H1 (cell line): ENCODE measurements at regions not wholly inside any gene's neighbourhood (a gene's known extent, or its start where the extent isn't known, plus 50 kb on each side); places are given as distances from the start of the nearest gene placed in this dataset.

Source experiments
- CTCF ChIA-PET: fragments of 300-600 bp; sonication (Branson Sonifier 250); formaldehyde crosslinking; loops from one replicate; lab custom pipeline; 2021; ENCODE audit not compliant: partially characterized antibody; lab: Charles Lee
- POLR2A ChIA-PET: fragments of 300-600 bp; sonication (Branson Sonifier 250); formaldehyde crosslinking; loops from one replicate; lab custom pipeline; 2021; ENCODE audit warnings: inconsistent platforms; ENCODE audit not compliant: partially characterized antibody; lab: Charles Lee
- DNase-seq, 2 experiments: peaks; one replicate each; pipeline versions ENCODE4 v3.0.0 to v3.0.0-alpha.2; 2010 to 2022; ENCODE audit warnings: low spot score in 2 of 2, low read depth in 1 of 2, mixed read lengths in 1 of 2
- FAIRE-seq: peaks from 2 replicates; lab custom pipeline; 2011; peaks lifted over from hg19 to GRCh38; lab: Jason Lieb, UNC
- H2AFZ ChIP-seq: 2 replicates; pipeline ENCODE4 v1.8.1; 2012; ENCODE audit warnings: low read length, inconsistent platforms
- H2AK5ac ChIP-seq: 2 replicates; pipeline ENCODE4 v1.6.1; 2013; ENCODE audit warnings: low read depth, low read length
- H2BK120ac ChIP-seq: replicated peaks from 2 replicates; pipeline ENCODE3; 2013; ENCODE audit warnings: low read depth, low read length, inconsistent platforms
- H2BK12ac ChIP-seq: 2 replicates; pipeline ENCODE4 v1.6.1; 2013; ENCODE audit warnings: low read depth, low read length
- H2BK15ac ChIP-seq: 2 replicates; pipeline ENCODE4 v1.6.1; 2013; ENCODE audit warnings: low read length
- H2BK20ac ChIP-seq: 2 replicates; pipeline ENCODE4 v1.6.1; 2013; ENCODE audit warnings: low read length
- H2BK5ac ChIP-seq: 2 replicates; pipeline ENCODE4 v1.6.1; 2013; ENCODE audit warnings: low read depth, low read length
- H3K14ac ChIP-seq: 2 replicates; pipeline ENCODE4 v1.6.1; 2013; ENCODE audit warnings: inconsistent platforms; ENCODE audit not compliant: insufficient read length
- H3K18ac ChIP-seq: 2 replicates; pipeline ENCODE4 v1.6.1; 2013; ENCODE audit warnings: low read length; ENCODE audit errors: extremely low read depth
- H3K23ac ChIP-seq: 2 replicates; pipeline ENCODE4 v1.6.1; 2013; ENCODE audit warnings: inconsistent platforms; ENCODE audit not compliant: insufficient read length
- H3K23me2 ChIP-seq: 2 replicates; pipeline ENCODE4 v1.6.1; 2013; ENCODE audit warnings: low read depth, low read length
- H3K27ac ChIP-seq: 2 replicates; pipeline ENCODE4 v1.6.1; 2011; ENCODE audit warnings: low read depth, low read length, inconsistent platforms
- H3K27me3 ChIP-seq, 4 experiments: replicated peaks in 1 of 4; 1 replicate in 1 of 4; 2 replicates in 3 of 4; pipeline versions ENCODE4 v1.6.1 to v1.8.1; 2011 to 2013; ENCODE audit warnings: low read length in 3 of 4, mild to moderate bottlenecking in 3 of 4, inconsistent platforms in 2 of 4, mixed read lengths in 2 of 4, moderate library complexity in 1 of 4; ENCODE audit not compliant: control insufficient read depth in 3 of 4, insufficient read depth in 3 of 4; ENCODE audit errors: extremely low read depth in 1 of 4
- H3K36me3 ChIP-seq, 4 experiments: 2 replicates each; pipeline versions ENCODE4 v1.6.1 to v1.8.1; 2011 to 2013; ENCODE audit warnings: mild to moderate bottlenecking in 4 of 4, low read length in 3 of 4, moderate library complexity in 2 of 4, control low read depth in 1 of 4, inconsistent platforms in 1 of 4; ENCODE audit not compliant: insufficient read depth in 4 of 4, control insufficient read depth in 2 of 4
- H3K4ac ChIP-seq: replicated peaks from 2 replicates; pipeline ENCODE3; 2013; ENCODE audit warnings: low read length, low read depth, mixed read lengths, inconsistent platforms; ENCODE audit not compliant: insufficient read length
- H3K4me1 ChIP-seq, 4 experiments: replicated peaks in 1 of 4; 1 replicate in 1 of 4; 2 replicates in 3 of 4; pipeline versions ENCODE4 v1.6.1 to v1.8.1; 2011 to 2013; ENCODE audit warnings: low read length in 3 of 4, inconsistent platforms in 2 of 4, mixed read lengths in 1 of 4; ENCODE audit not compliant: insufficient read depth in 4 of 4, control insufficient read depth in 3 of 4
- H3K4me2 ChIP-seq, 2 experiments: 2 replicates each; pipeline versions ENCODE4 v1.6.1 to v1.8.1; 2011 to 2013; ENCODE audit warnings: low read depth in 2 of 2, low read length in 2 of 2, control low read depth in 1 of 2, inconsistent platforms in 1 of 2, mild to moderate bottlenecking in 1 of 2; ENCODE audit not compliant: insufficient read depth in 1 of 2
- H3K4me3 ChIP-seq, 4 experiments: fragments of 200-600, 300-600 bp in 1 of 4; sonication (generic), shearing (Covaris generic), sonication (Bioruptor Twin) in 1 of 4; 2 replicates each; pipeline versions ENCODE4 v1.5.1 to v1.8.1; 2011 to 2016; ENCODE audit warnings: low read length in 4 of 4, low read depth in 3 of 4, control low read depth in 2 of 4, inconsistent platforms in 2 of 4, mild to moderate bottlenecking in 2 of 4, mixed read lengths in 1 of 4, moderate library complexity in 1 of 4; ENCODE audit not compliant: insufficient read depth in 2 of 4; ENCODE audit errors: extremely low read depth in 1 of 4
- H3K56ac ChIP-seq: replicated peaks from 2 replicates; pipeline ENCODE3; 2013; ENCODE audit warnings: low read depth, mild to moderate bottlenecking, mixed read lengths, low read length, inconsistent platforms; ENCODE audit not compliant: insufficient read length
- H3K79me1 ChIP-seq: 2 replicates; pipeline ENCODE4 v1.6.1; 2013; ENCODE audit warnings: low read depth, low read length, control low read depth
- H3K79me2 ChIP-seq, 2 experiments: 2 replicates each; pipeline versions ENCODE4 v1.6.1 to v1.8.1; 2012 to 2013; ENCODE audit warnings: low read length in 2 of 2, mild to moderate bottlenecking in 2 of 2, inconsistent platforms in 1 of 2; ENCODE audit not compliant: insufficient read depth in 2 of 2, control insufficient read depth in 1 of 2
- H3K9ac ChIP-seq, 4 experiments: replicated peaks in 1 of 4; 1 replicate in 1 of 4; 2 replicates in 3 of 4; pipeline versions ENCODE4 v1.6.1 to v1.8.1; 2011 to 2013; ENCODE audit warnings: low read depth in 3 of 4, low read length in 3 of 4, control low read depth in 2 of 4, mild to moderate bottlenecking in 2 of 4, moderate library complexity in 2 of 4, inconsistent platforms in 1 of 4; ENCODE audit errors: extremely low read depth in 1 of 4
- H3K9me3 ChIP-seq, 2 experiments: 2 replicates each; pipeline versions ENCODE4 v1.6.1 to v1.8.1; 2012 to 2013; ENCODE audit warnings: mild to moderate bottlenecking in 2 of 2, moderate library complexity in 2 of 2, control low read depth in 1 of 2, inconsistent platforms in 1 of 2, low read depth in 1 of 2, low read length in 1 of 2, mixed read lengths in 1 of 2; ENCODE audit not compliant: insufficient read depth in 2 of 2
- H4K20me1 ChIP-seq, 2 experiments: replicated peaks in 1 of 2; 2 replicates each; pipeline versions ENCODE3 to v1.8.1; 2011 to 2013; ENCODE audit warnings: inconsistent platforms in 2 of 2, low read length in 2 of 2, mild to moderate bottlenecking in 1 of 2; ENCODE audit not compliant: insufficient read depth in 2 of 2, control insufficient read depth in 1 of 2
- H4K5ac ChIP-seq: 2 replicates; pipeline ENCODE4 v1.6.1; 2013; ENCODE audit warnings: low read length, low read depth, mixed read lengths, inconsistent platforms; ENCODE audit not compliant: insufficient read length
- H4K8ac ChIP-seq: 2 replicates; pipeline ENCODE4 v1.8.0; 2013; ENCODE audit warnings: mild to moderate bottlenecking, moderate library complexity, low read length, inconsistent platforms; ENCODE audit not compliant: insufficient read depth; ENCODE audit errors: extremely low read depth
- H4K91ac ChIP-seq: replicated peaks from 2 replicates; pipeline ENCODE3; 2013; ENCODE audit warnings: low read length, mixed read lengths, inconsistent platforms; ENCODE audit not compliant: insufficient read length
- ASH2L ChIP-seq: fragments of 200-600, 300-600 bp; sonication (generic); IDR thresholded peaks from one replicate; pipeline ENCODE4 v1.7.1; 2017; ENCODE audit warnings: low read length
- CTCF ChIP-seq, 3 experiments: IDR thresholded peaks; 1 replicate in 2 of 3; 2 replicates in 1 of 3; pipeline versions ENCODE4 v1.5.1 to v1.6.1; 2011; ENCODE audit warnings: low read length in 3 of 3, mild to moderate bottlenecking in 3 of 3, inconsistent platforms in 2 of 3, low read depth in 1 of 3, moderate library complexity in 1 of 3; ENCODE audit not compliant: insufficient read depth in 1 of 3; ENCODE audit errors: control extremely low read depth in 1 of 3
- RAD21 ChIP-seq, 2 experiments: IDR thresholded peaks in 1 of 2; conservative IDR thresholded peaks in 1 of 2; 2 replicates each; pipeline ENCODE4 v1.6.1; 2011; ENCODE audit warnings: low read depth in 2 of 2, low read length in 2 of 2, improper control_type of control experiment in 1 of 2, inconsistent platforms in 1 of 2, mild to moderate bottlenecking in 1 of 2, moderate library complexity in 1 of 2
- WGBS, 2 experiments: shearing (Covaris generic) in 1 of 2; methylation state at CpG; one replicate each; pipeline versions ENCODE4 v1.1.6 to v1.1.7; 2013 to 2015; ENCODE audit warnings: low lambda C conversion rate in 2 of 2, mixed read lengths in 2 of 2, inconsistent platforms in 1 of 2, low coverage in 1 of 2, missing lambda C conversion rate in 1 of 2; ENCODE audit not compliant: insufficient replicate concordance in 2 of 2, insufficient coverage in 1 of 2, insufficient read length in 1 of 2; ENCODE audit errors: extremely low coverage in 1 of 2, missing lambda C conversion rate in 1 of 2; 5-methylcytosine and 5-hydroxymethylcytosine counted together

GRCh38 chr7:113289140-113289740 lies 170.9 kb upstream of the SMIM30 start:
- Histone ChIP-seq H3K4ac (no peak overlapping the region), H4K5ac (no peak overlapping the region), H4K91ac (no peak overlapping the region), H2AK5ac (no peak overlapping the region), H3K27ac (no peak overlapping the region), H2AFZ (no peak overlapping the region), H3K56ac (no peak overlapping the region), H2BK15ac (no peak overlapping the region), H2BK5ac (no peak overlapping the region), H3K4me1 (no peaks in the 10 kb centered on the region), H3K9ac (no peak overlapping the region), H3K79me2 (no peaks in the 10 kb centered on the region), H3K23me2 (no peaks in the 10 kb centered on the region), H3K4me3 (no peak overlapping the region), H3K14ac (no peak overlapping the region), H3K4me2 (no peak overlapping the region), H2BK20ac (no peak overlapping the region), H3K23ac (no peak overlapping the region), H3K9me3 (no peaks in the 10 kb centered on the region), H3K36me3 (no peaks in the 10 kb centered on the region), H3K18ac (no peak overlapping the region), H2BK12ac (no peak overlapping the region), H4K20me1 (no peaks in the 10 kb centered on the region), H4K8ac (no peak overlapping the region), H3K79me1 (no peaks in the 10 kb centered on the region), H2BK120ac (no peak overlapping the region), H3K27me3 (no peaks in the 10 kb centered on the region)
- 70% methylated on average over 4 of the region's 4 CpGs; no CpG with 5 or more reads in 1 of the 2 experiments for WGBS, 2 experiments
- FAIRE-seq (no peak), DNase-seq (no peak)
- ChIA-PET CTCF (interaction anchor here (0.6 to 1.4 kb wide), 13 partner anchors 11 to 765 kb away, joined by 3 to 13 read pairs (median 3); no protein-coding TSS in a partner anchor), POLR2A (no interaction called here)
- TF ChIP-seq RAD21 (IDR thresholded peaks at IDR 0.05 in 1 of 2, conservative IDR thresholded peaks at IDR 0.05 in 1 of 2; ENCODE audit: low read depth in 2 of 2, low read length in 2 of 2) (peak; percentile 71 to 74), CTCF (IDR thresholded peaks at IDR 0.05; ENCODE audit: control extremely low read depth in 1 of 3, insufficient read depth in 1 of 3, low read depth in 1 of 3, low read length in 3 of 3) (peak in 2 of 3 experiments; percentile 43 to 62; a peak in 2 of 4 replicates), ASH2L (no peak)
- TF ChIP-seq, all 59 proteins: peak for 2
